ENCODE measurements at regions not wholly inside any gene's neighbourhood (a gene's known extent, or its start where the extent isn't known, plus 50 kb on each side); places are given as distances from the start of the nearest gene placed in this dataset.

DNA sequence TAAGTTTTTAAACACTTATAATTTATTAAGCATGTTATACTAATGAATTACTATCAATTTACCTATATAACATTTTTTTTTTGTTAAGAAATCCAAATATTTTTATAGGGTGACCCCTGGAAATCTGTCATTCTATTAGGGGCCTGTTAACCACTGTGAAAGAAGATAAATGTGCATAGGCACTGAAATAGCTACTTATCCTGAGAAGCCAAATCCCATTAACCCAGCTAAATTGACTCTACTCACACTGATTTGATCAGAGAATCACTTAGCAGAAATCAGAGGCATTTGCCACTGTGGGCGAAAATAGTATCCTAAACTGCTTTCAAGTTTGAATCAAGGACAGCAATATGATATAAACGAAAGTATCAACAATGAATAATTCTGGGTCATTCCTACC is 90.0 kb upstream of the GULP1 start:
- H3K36me3 Mint-ChIP-seq: no peaks in the 10 kb centered on the region
- no peaks in the 10 kb centered on the region for H3K27me3 ChIP-seq (ENCODE audit: control insufficient read depth in 2 of 2, insufficient read depth in 2 of 2, low read length in 2 of 2)
- WGBS (ENCODE audit: insufficient coverage): 100% methylated on average over 1 of the region's 2 CpGs
- no peak overlapping the region for H3K27ac Mint-ChIP-seq
- H3K9me3 Mint-ChIP-seq: peaks cover 0 to 3% (median 1%) of the 10 kb centered on the region in 7 donors
- H2AFZ ChIP-seq (ENCODE audit: insufficient read depth, low read depth, low read length, poor library complexity, severe bottlenecking): no peak overlapping the region
- no peaks in the 10 kb centered on the region for H4K20me1 ChIP-seq (ENCODE audit: insufficient read depth, low read length)
- no peak overlapping the region for H3K27ac ChIP-seq (ENCODE audit: low read depth in 1 of 2, low read length in 2 of 2)
- H3K9ac ChIP-seq (ENCODE audit: insufficient read depth, low read length, poor library complexity, severe bottlenecking): no peak overlapping the region
- H3K27me3 Mint-ChIP-seq (ENCODE audit: low read depth in 3 of 3): no peaks in the 10 kb centered on the region
- H3K4me1 ChIP-seq (ENCODE audit: control insufficient read depth in 1 of 2, insufficient read depth in 2 of 2, low read length in 2 of 2): no peaks in the 10 kb centered on the region
- no peak overlapping the region for H3K4me2 ChIP-seq (replicated peaks; ENCODE audit: extremely low read depth, low read length, poor library complexity, severe bottlenecking)
- no peaks in the 10 kb centered on the region for H3K79me2 ChIP-seq (ENCODE audit: insufficient read depth, low read length)
- no peak for DNase-seq
- intact Hi-C loops (cut with micrococcal nuclease): no loop called here
- peaks cover 0 to 6% of the 10 kb centered on the region in 2 donors for H3K9me3 ChIP-seq (replicated peaks in 1 of 2; ENCODE audit: control insufficient read depth in 1 of 2, insufficient read depth in 1 of 2, low read length in 2 of 2)
- H3K4me1 Mint-ChIP-seq: no peaks in the 10 kb centered on the region
- no peak overlapping the region for H3K4me3 ChIP-seq (replicated peaks in 1 of 3; ENCODE audit: low read depth in 2 of 3, low read length in 3 of 3)
- no peaks in the 10 kb centered on the region for H3K36me3 ChIP-seq (replicated peaks in 1 of 2; ENCODE audit: control insufficient read depth in 1 of 2, insufficient read depth in 2 of 2, low read length in 2 of 2)
- H3K4me3 Mint-ChIP-seq: no peak overlapping the region
- TF ChIP-seq, protein P1, sequence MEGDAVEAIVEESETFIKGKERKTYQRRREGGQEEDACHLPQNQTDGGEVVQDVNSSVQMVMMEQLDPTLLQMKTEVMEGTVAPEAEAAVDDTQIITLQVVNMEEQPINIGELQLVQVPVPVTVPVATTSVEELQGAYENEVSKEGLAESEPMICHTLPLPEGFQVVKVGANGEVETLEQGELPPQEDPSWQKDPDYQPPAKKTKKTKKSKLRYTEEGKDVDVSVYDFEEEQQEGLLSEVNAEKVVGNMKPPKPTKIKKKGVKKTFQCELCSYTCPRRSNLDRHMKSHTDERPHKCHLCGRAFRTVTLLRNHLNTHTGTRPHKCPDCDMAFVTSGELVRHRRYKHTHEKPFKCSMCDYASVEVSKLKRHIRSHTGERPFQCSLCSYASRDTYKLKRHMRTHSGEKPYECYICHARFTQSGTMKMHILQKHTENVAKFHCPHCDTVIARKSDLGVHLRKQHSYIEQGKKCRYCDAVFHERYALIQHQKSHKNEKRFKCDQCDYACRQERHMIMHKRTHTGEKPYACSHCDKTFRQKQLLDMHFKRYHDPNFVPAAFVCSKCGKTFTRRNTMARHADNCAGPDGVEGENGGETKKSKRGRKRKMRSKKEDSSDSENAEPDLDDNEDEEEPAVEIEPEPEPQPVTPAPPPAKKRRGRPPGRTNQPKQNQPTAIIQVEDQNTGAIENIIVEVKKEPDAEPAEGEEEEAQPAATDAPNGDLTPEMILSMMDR (IDR thresholded peaks at IDR 0.05): no peak

DNA sequence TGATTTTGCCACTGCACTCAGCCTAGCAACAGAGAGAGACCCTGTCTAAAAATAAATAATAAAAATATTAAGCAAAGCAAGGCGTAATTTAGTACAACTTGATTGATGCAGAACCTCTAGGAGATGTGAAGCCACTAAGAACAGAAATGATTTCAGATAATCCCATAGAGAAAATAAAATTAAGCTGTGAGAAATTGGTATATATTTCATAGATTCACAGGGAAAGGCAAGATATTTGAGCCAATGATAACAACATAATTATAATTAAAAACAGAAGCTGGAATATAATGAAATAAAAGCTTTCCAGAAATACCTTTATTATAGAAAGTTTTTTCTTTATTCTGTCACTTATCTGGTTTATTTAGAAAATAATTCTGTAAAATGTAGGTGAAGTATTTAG is 88.9 kb upstream of the GULP1 start:
- no peaks in the 10 kb centered on the region for H3K36me3 ChIP-seq (replicated peaks in 1 of 2; ENCODE audit: control insufficient read depth in 1 of 2, insufficient read depth in 2 of 2, low read length in 2 of 2)
- no peaks in the 10 kb centered on the region for H3K79me2 ChIP-seq (ENCODE audit: insufficient read depth, low read length)
- H3K27ac ChIP-seq (ENCODE audit: low read depth in 1 of 2, low read length in 2 of 2): no peak overlapping the region
- Mint-ChIP-seq H3K4me1 (no peaks in the 10 kb centered on the region), H3K9me3 (peaks cover 0 to 3% (median 1%) of the 10 kb centered on the region in 7 donors), H3K27ac (no peak overlapping the region), H3K36me3 (no peaks in the 10 kb centered on the region), H3K4me3 (no peak overlapping the region), H3K27me3 (ENCODE audit: low read depth in 3 of 3) (no peaks in the 10 kb centered on the region)
- intact Hi-C loops (cut with micrococcal nuclease): no loop called here
- no peak overlapping the region for H3K4me3 ChIP-seq (replicated peaks in 1 of 3; ENCODE audit: low read depth in 2 of 3, low read length in 3 of 3)
- H3K27me3 ChIP-seq (ENCODE audit: control insufficient read depth in 2 of 2, insufficient read depth in 2 of 2, low read length in 2 of 2): no peaks in the 10 kb centered on the region
- no peak for DNase-seq
- H3K9me3 ChIP-seq (replicated peaks in 1 of 2; ENCODE audit: control insufficient read depth in 1 of 2, insufficient read depth in 1 of 2, low read length in 2 of 2): peaks cover 0 to 6% of the 10 kb centered on the region in 2 donors
- H2AFZ ChIP-seq (ENCODE audit: insufficient read depth, low read depth, low read length, poor library complexity, severe bottlenecking): no peak overlapping the region
- H3K4me1 ChIP-seq (ENCODE audit: control insufficient read depth in 1 of 2, insufficient read depth in 2 of 2, low read length in 2 of 2): no peaks in the 10 kb centered on the region
- no peaks in the 10 kb centered on the region for H4K20me1 ChIP-seq (ENCODE audit: insufficient read depth, low read length)
- no peak overlapping the region for H3K4me2 ChIP-seq (replicated peaks; ENCODE audit: extremely low read depth, low read length, poor library complexity, severe bottlenecking)
- no peak overlapping the region for H3K9ac ChIP-seq (ENCODE audit: insufficient read depth, low read length, poor library complexity, severe bottlenecking)
- WGBS (ENCODE audit: insufficient coverage): no CpG with 5 or more reads among the region's 1 CpG
- TF ChIP-seq, protein P1 (IDR thresholded peaks at IDR 0.05): no peak

Measured in CD14-positive monocyte (primary cell).